Smooth muscle cell (in vitro differentiated cells): ENCODE measurements at regions not wholly inside any gene's neighbourhood (a gene's known extent, or its start where the extent isn't known, plus 50 kb on each side); places are given as distances from the start of the nearest gene placed in this dataset.

Experiments
- DNase-seq: peaks from one replicate; lab custom pipeline; 2025; ENCODE audit not compliant: unreplicated experiment; lab: John Stamatoyannopoulos, UW
- H2AFZ ChIP-seq: fragments of 200-600 bp; sonication (generic); 2 replicates; pipeline ENCODE4 v1.6.0; 2016; ENCODE audit warnings: antibody characterized with exemption, low read depth, mild to moderate bottlenecking
- H3F3A ChIP-seq: fragments of 200-600 bp; sonication (generic); 2 replicates; pipeline ENCODE4 v1.6.0; 2017; ENCODE audit warnings: antibody characterized with exemption, low read depth
- H3K27ac ChIP-seq: fragments of 200-600 bp; sonication (generic); 2 replicates; pipeline ENCODE4 v1.5.1; 2016; ENCODE audit warnings: low read depth, mild to moderate bottlenecking
- H3K27me3 ChIP-seq: fragments of 200-600 bp; sonication (generic); 2 replicates; pipeline ENCODE4 v1.6.1; 2016; ENCODE audit warnings: low read depth, mild to moderate bottlenecking
- H3K36me3 ChIP-seq: fragments of 200-600 bp; sonication (generic); 2 replicates; pipeline ENCODE4 v1.5.1; 2016; ENCODE audit warnings: low read depth
- H3K4me1 ChIP-seq: fragments of 200-600 bp; sonication (generic); 2 replicates; pipeline ENCODE4 v1.5.1; 2016; ENCODE audit warnings: low read depth
- H3K4me2 ChIP-seq: fragments of 200-600 bp; sonication (generic); 2 replicates; pipeline ENCODE4 v1.6.0; 2016; ENCODE audit warnings: mild to moderate bottlenecking
- H3K4me3 ChIP-seq: fragments of 200-600 bp; sonication (generic); 2 replicates; pipeline ENCODE4 v1.5.1; 2016; ENCODE audit warnings: mild to moderate bottlenecking
- H3K79me2 ChIP-seq: fragments of 200-600 bp; sonication (generic); 2 replicates; pipeline ENCODE4 v1.6.0; 2016; ENCODE audit warnings: low read depth, mild to moderate bottlenecking
- H3K9ac ChIP-seq: fragments of 200-600 bp; sonication (generic); 2 replicates; pipeline ENCODE4 v1.6.0; 2016; ENCODE audit warnings: low read depth
- H3K9me3 ChIP-seq: fragments of 200-600 bp; sonication (generic); replicated peaks from 2 replicates; pipeline ENCODE4 v1.5.1; 2016; ENCODE audit warnings: low read depth
- H4K20me1 ChIP-seq: fragments of 200-600 bp; sonication (generic); 2 replicates; pipeline ENCODE4 v1.6.0; 2016; ENCODE audit warnings: low read depth
- CTCF ChIP-seq: fragments of 200-600 bp; sonication (generic); IDR thresholded peaks from 2 replicates; pipeline ENCODE4 v1.5.1; 2017; ENCODE audit warnings: borderline replicate concordance, mild to moderate bottlenecking, antibody characterized with exemption; ENCODE audit not compliant: insufficient read depth, poor library complexity, severe bottlenecking
- WGBS: methylation state at CpG from one replicate; pipeline ENCODE4 v1.1.7; 2016; ENCODE audit warnings: low lambda C conversion rate; 5-methylcytosine and 5-hydroxymethylcytosine counted together

DNA sequence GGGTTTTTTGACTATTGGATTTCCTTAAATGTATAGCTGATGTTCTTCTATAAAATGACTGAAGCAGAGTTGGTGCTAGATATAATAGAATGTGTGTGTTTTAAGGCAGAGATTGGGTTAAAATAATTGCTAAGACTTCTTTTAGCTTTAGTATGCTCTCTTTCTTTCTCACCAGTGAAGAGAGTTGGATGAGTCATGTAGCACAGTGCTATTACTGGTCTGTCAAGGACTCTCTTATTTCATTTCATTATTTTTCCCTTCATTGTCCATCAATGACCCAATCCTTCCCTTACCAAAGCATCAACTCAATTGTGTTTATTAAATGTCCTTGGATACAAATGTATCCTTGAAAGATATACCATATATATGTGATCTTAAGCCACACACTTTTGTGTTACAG is 268.9 kb downstream of the IRS2 start:
- Histone ChIP-seq H3K27ac (no peak overlapping the region), H3K9ac (no peak overlapping the region), H3K4me2 (no peak overlapping the region), H3F3A (no peaks in the 10 kb centered on the region), H3K9me3 (no peaks in the 10 kb centered on the region), H3K36me3 (no peaks in the 10 kb centered on the region), H2AFZ (no peak overlapping the region), H3K4me3 (no peak overlapping the region), H3K27me3 (no peaks in the 10 kb centered on the region), H3K79me2 (no peaks in the 10 kb centered on the region), H4K20me1 (no peaks in the 10 kb centered on the region), H3K4me1 (no peaks in the 10 kb centered on the region)
- TF ChIP-seq CTCF: no peak
- DNase-seq: no peak

DNA sequence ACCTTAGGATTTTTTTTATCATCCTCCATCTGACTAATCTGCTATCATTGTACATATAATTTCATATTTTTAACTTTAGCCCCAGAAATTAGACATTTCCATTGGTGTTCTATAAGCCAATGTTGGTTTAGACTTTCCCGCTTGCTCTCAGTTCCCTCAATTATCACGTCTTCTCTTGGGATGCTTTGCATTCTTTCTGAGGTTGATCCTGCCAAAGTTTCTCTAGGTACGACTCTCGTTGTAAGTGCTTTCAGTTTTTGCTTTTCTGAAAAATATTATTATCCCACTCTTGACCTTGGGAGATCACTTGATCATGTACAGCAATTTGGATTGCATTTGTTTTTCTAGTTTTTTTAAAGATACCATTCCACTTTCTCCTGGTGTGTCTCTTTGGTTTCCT is 270.2 kb downstream of the IRS2 start:
- H3K4me1 ChIP-seq: no peaks in the 10 kb centered on the region
- H3F3A ChIP-seq: no peaks in the 10 kb centered on the region
- H3K9me3 ChIP-seq: no peaks in the 10 kb centered on the region
- no peak for DNase-seq
- no peak for TF ChIP-seq CTCF
- no peak overlapping the region for H3K9ac ChIP-seq
- WGBS: 51% methylated on average over 4 of the region's 4 CpGs
- no peaks in the 10 kb centered on the region for H3K36me3 ChIP-seq
- no peaks in the 10 kb centered on the region for H3K79me2 ChIP-seq
- no peak overlapping the region for H3K27ac ChIP-seq
- H3K4me3 ChIP-seq: no peak overlapping the region
- no peaks in the 10 kb centered on the region for H3K27me3 ChIP-seq
- no peak overlapping the region for H3K4me2 ChIP-seq
- no peaks in the 10 kb centered on the region for H4K20me1 ChIP-seq
- H2AFZ ChIP-seq: no peak overlapping the region

- H3K79me2 ChIP-seq: no peaks in the 10 kb centered on the region
- no peaks in the 10 kb centered on the region for H3K36me3 ChIP-seq
- H3K27me3 ChIP-seq: no peaks in the 10 kb centered on the region
- H3K4me1 ChIP-seq: no peaks in the 10 kb centered on the region
- no peak for TF ChIP-seq CTCF
- no peak overlapping the region for H3K4me2 ChIP-seq
- 97% methylated on average over 3 of the region's 3 CpGs for WGBS
- H4K20me1 ChIP-seq: no peaks in the 10 kb centered on the region
- H3K9me3 ChIP-seq: no peaks in the 10 kb centered on the region
- no peaks in the 10 kb centered on the region for H3F3A ChIP-seq
- no peak overlapping the region for H3K27ac ChIP-seq
- H2AFZ ChIP-seq: no peak overlapping the region
- no peak overlapping the region for H3K4me3 ChIP-seq
- H3K9ac ChIP-seq: no peak overlapping the region
- no peak for DNase-seq
Observed at GRCh38 chr13:109510013-109510412, 276.4 kb downstream of the IRS2 start.

- WGBS: 87% methylated on average over 4 of the region's 4 CpGs
Observed at GRCh38 chr13:109509154-109509900, 277.1 kb downstream of the IRS2 start.

More at GRCh38 chr13:109509154-109509900, 277.1 kb downstream of the IRS2 start:
- DNase-seq: no peak
- no peaks in the 10 kb centered on the region for H3K27me3 ChIP-seq
- TF ChIP-seq CTCF: no peak
- no peak overlapping the region for H3K4me3 ChIP-seq
- H3K79me2 ChIP-seq: no peaks in the 10 kb centered on the region
- H3K9ac ChIP-seq: no peak overlapping the region
- no peak overlapping the region for H3K27ac ChIP-seq
- H3K4me1 ChIP-seq: no peaks in the 10 kb centered on the region
- no peaks in the 10 kb centered on the region for H3F3A ChIP-seq
- H4K20me1 ChIP-seq: no peaks in the 10 kb centered on the region
- no peak overlapping the region for H3K4me2 ChIP-seq
- no peak overlapping the region for H2AFZ ChIP-seq
- no peaks in the 10 kb centered on the region for H3K36me3 ChIP-seq
- H3K9me3 ChIP-seq: no peaks in the 10 kb centered on the region
